ENCODE measurements at regions not wholly inside any gene's neighbourhood (a gene's known extent, or its start where the extent isn't known, plus 50 kb on each side); places are given as distances from the start of the nearest gene placed in this dataset.
"Not testable (repeated sequence)": the region's sequence is repeated elsewhere in the genome, so short reads cannot be mapped to it uniquely, and the experiment has no call there.

GRCh38 chr13:37510441-37510840, 88.1 kb downstream of the POSTN start:
- no peak for DNase-seq

- no peak for DNase-seq
These were observed 93.0 kb downstream of the POSTN start for GRCh38 chr13:37505531-37505930.

- no peak for DNase-seq
These were observed 94.3 kb downstream of the POSTN start for GRCh38 chr13:37504251-37504650.

GRCh38 chr13:37503287-37503686, 95.3 kb downstream of the POSTN start:
- DNase-seq = no peak

GRCh38 chr13:37502303-37502993, 96.1 kb downstream of the POSTN start:
- not testable (repeated sequence) for DNase-seq

- no peak for DNase-seq
These were observed 97.4 kb downstream of the POSTN start for GRCh38 chr13:37501187-37501586.

GRCh38 chr13:37495046-37495445, 103.5 kb downstream of the POSTN start:
- peak in 1 of 2 experiments; percentile 77 for DNase-seq

- DNase-seq = no peak
These were observed 104.8 kb downstream of the POSTN start for GRCh38 chr13:37493775-37494174.

- no peak for DNase-seq
These were observed 105.6 kb downstream of the POSTN start for GRCh38 chr13:37492741-37493514.

GRCh38 chr13:37492075-37492474, 106.5 kb downstream of the POSTN start:
- DNase-seq = no peak

GRCh38 chr13:37491661-37492060, 106.9 kb downstream of the POSTN start:
- no peak for DNase-seq

- no peak for DNase-seq
These were observed 108.3 kb downstream of the POSTN start for GRCh38 chr13:37490176-37490779.

GRCh38 chr13:37488726-37489125, 109.8 kb downstream of the POSTN start:
- DNase-seq = no peak

- DNase-seq = no peak
These were observed 112.3 kb downstream of the POSTN start for GRCh38 chr13:37486171-37486681.

- DNase-seq = no peak
These were observed 112.8 kb downstream of the POSTN start for GRCh38 chr13:37485756-37486155.

GRCh38 chr13:37484056-37484455, 114.5 kb downstream of the POSTN start:
- DNase-seq = no peak

GRCh38 chr13:37482331-37482730, 116.2 kb downstream of the POSTN start:
- DNase-seq = no peak

- no peak for DNase-seq
These were observed 116.7 kb downstream of the POSTN start for GRCh38 chr13:37481885-37482227.

GRCh38 chr13:37481011-37481884, 117.3 kb downstream of the POSTN start:
- DNase-seq = no peak

GRCh38 chr13:37479916-37480315, 118.7 kb downstream of the POSTN start:
- DNase-seq = no peak

- DNase-seq = no peak
These were observed 121.7 kb downstream of the POSTN start for GRCh38 chr13:37476874-37477273.

GRCh38 chr13:37475966-37476365, 122.6 kb downstream of the POSTN start:
- DNase-seq = no peak

GRCh38 chr13:37475151-37475550, 123.4 kb downstream of the POSTN start:
- no peak for DNase-seq
